ENCODE measurements at regions not wholly inside any gene's neighbourhood (a gene's known extent, or its start where the extent isn't known, plus 50 kb on each side); places are given as distances from the start of the nearest gene placed in this dataset.
"Not testable (repeated sequence)": the region's sequence is repeated elsewhere in the genome, so short reads cannot be mapped to it uniquely, and the experiment has no call there.

DNA sequence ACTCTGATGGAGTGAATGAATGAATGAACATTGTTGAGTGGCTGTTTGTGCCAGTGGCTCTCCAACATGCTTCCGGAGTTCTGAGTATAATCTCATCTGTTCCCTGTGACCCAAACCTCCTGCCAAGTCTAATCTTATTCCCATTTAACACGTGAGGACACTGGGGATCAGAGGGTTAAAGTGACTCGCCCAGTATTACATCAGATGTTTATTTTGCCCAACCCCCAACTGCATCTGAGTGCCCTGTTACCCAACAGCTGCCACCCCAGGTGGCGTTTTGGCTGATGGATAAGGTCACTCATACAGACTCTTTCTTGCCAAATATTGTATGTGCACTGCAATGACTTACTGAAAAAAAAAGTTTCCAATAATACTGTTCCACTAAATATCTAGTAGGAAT lies 210.9 kb downstream of the EXOC5 start:
- no peaks in the 10 kb centered on the region for H3K36me3 Mint-ChIP-seq
- peaks cover 4% of the 10 kb centered on the region for H3K27me3 Mint-ChIP-seq
- CTCF ChIA-PET: interaction anchor here (1.4 kb wide), 1 partner anchor 10 kb away, joined by 3 read pairs; no protein-coding TSS in a partner anchor
- H3K9me3 Mint-ChIP-seq: no peaks in the 10 kb centered on the region
- no peak overlapping the region for H3K4me3 Mint-ChIP-seq
- POLR2A ChIA-PET: no interaction called here
- no peak overlapping the region for H3K27ac Mint-ChIP-seq
- no peak for DNase-seq
- H3K4me1 Mint-ChIP-seq (ENCODE audit: low read depth): peaks cover 32% of the 10 kb centered on the region
- intact Hi-C loops (cut with micrococcal nuclease): no loop called here

- intact Hi-C loops (cut with micrococcal nuclease): not testable (repeated sequence)
These were observed 212.2 kb downstream of the EXOC5 start for GRCh38 chr14:57056522-57056921.

DNA sequence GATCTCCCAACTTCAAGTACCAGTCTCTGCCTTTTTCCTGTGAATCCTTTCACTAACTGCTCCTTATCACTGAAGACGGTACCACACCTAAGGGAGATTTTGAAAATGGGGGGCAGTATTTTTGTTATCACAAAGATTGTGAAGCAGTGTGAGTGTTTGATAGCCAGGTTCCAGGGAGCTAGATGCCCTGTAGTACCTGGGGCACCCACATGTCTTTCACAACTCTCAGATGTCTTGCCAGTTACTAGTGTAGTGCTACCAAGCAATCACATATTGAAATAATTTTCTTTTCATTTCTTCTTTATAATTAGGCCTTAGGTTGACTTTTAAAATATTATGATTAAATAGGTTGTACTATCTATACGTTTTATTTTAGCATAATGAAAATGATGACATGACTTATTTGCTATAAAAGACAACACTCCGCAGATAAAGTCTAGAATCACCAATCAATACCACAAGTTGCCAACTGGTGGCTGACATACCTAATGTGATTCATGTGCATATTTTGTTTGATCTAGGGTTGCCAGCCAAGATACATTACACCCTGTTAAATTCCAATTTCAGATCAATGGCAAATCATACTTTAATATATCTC lies 215.9 kb downstream of the EXOC5 start:
- Mint-ChIP-seq H3K4me1 (ENCODE audit: low read depth) (no peaks in the 10 kb centered on the region), H3K27ac (no peak overlapping the region), H3K36me3 (no peaks in the 10 kb centered on the region), H3K4me3 (no peak overlapping the region), H3K9me3 (no peaks in the 10 kb centered on the region), H3K27me3 (peaks cover 8% of the 10 kb centered on the region)
- POLR2A ChIA-PET: no interaction called here
- intact Hi-C loops (cut with micrococcal nuclease): no loop called here
- no peak for DNase-seq
- CTCF ChIA-PET: no interaction called here

More at GRCh38 chr14:57056522-57056921, 212.2 kb downstream of the EXOC5 start:
- H3K27me3 Mint-ChIP-seq, H3K9me3 Mint-ChIP-seq, H3K27ac Mint-ChIP-seq, CTCF ChIA-PET, DNase-seq, H3K4me3 Mint-ChIP-seq, POLR2A ChIA-PET, H3K36me3 Mint-ChIP-seq: not testable (repeated sequence)
- H3K4me1 Mint-ChIP-seq (ENCODE audit: low read depth): peaks cover 27% of the 10 kb centered on the region

- Mint-ChIP-seq H3K4me3 (no peak overlapping the region), H3K27ac (no peak overlapping the region), H3K36me3 (no peaks in the 10 kb centered on the region), H3K4me1 (ENCODE audit: low read depth) (no peaks in the 10 kb centered on the region), H3K27me3 (peaks cover 8% of the 10 kb centered on the region), H3K9me3 (no peaks in the 10 kb centered on the region)
- ChIA-PET CTCF (no interaction called here), POLR2A (no interaction called here)
- intact Hi-C loops (cut with micrococcal nuclease): no loop called here
- no peak for DNase-seq
These were observed 217.1 kb downstream of the EXOC5 start for GRCh38 chr14:57051633-57052032.

DNA sequence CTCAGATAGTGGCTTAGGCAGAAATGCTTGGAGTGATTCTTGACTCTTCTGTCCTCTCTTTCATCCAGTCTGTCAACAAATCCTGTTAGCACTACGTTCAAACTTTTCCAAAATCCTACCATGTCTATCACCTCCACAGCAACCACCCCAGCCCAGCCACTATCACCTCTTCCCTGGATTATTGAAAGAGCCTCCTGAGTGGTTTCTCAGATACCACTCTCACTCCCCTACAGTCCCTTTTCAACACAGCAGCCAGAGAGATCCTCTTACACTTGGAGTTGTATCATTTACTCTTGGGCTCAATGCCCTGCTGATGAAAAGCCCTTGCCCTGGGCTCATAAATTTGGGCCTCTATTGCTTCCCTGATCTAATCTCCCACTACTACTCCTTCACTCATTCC lies 218.9 kb downstream of the EXOC5 start:
- no peaks in the 10 kb centered on the region for H3K36me3 Mint-ChIP-seq
- no peak overlapping the region for H3K4me3 Mint-ChIP-seq
- no peaks in the 10 kb centered on the region for H3K9me3 Mint-ChIP-seq
- no peak overlapping the region for H3K27ac Mint-ChIP-seq
- ChIA-PET POLR2A (no interaction called here), CTCF (no interaction called here)
- no peaks in the 10 kb centered on the region for H3K4me1 Mint-ChIP-seq (ENCODE audit: low read depth)
- no peak for DNase-seq
- intact Hi-C loops (cut with micrococcal nuclease): no loop called here
- H3K27me3 Mint-ChIP-seq: peaks cover 8% of the 10 kb centered on the region

GRCh38 chr14:57046175-57046574 lies 222.5 kb downstream of the EXOC5 start:
- CTCF ChIA-PET: no interaction called here
- DNase-seq: no peak
- Mint-ChIP-seq H3K9me3 (no peaks in the 10 kb centered on the region), H3K4me1 (ENCODE audit: low read depth) (no peaks in the 10 kb centered on the region), H3K36me3 (no peaks in the 10 kb centered on the region), H3K4me3 (no peak overlapping the region), H3K27ac (no peak overlapping the region), H3K27me3 (peaks cover 4% of the 10 kb centered on the region)
- POLR2A ChIA-PET: no interaction called here
- intact Hi-C loops (cut with micrococcal nuclease): no loop called here

GRCh38 chr14:57044101-57044973 lies 224.4 kb downstream of the EXOC5 start:
- H3K27ac Mint-ChIP-seq; H3K36me3 Mint-ChIP-seq; H3K27me3 Mint-ChIP-seq; DNase-seq; intact Hi-C loops (cut with micrococcal nuclease); POLR2A ChIA-PET; CTCF ChIA-PET; H3K4me1 Mint-ChIP-seq (ENCODE audit: low read depth); H3K9me3 Mint-ChIP-seq; H3K4me3 Mint-ChIP-seq: not testable (repeated sequence)

DNA sequence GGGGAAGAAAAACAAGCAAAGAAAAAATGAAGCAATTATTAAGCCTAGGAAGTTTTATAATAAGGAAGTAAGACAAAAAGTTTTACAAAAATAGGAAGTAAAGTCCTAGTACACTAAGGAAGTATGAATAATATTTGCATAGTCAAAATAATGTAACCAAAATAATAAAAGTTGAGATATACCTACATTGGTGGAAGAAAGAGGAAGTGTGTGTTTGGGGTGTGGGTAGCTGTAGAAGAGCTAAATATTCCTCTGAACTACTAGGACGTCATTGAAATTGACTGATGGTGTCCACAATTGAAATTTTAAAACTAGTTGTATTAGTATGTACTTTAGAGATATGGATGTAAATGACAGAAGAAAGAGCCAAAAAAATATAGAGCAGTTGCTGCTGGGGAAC lies 228.4 kb upstream of the OTX2 start:
- H3K4me1 Mint-ChIP-seq (ENCODE audit: low read depth): no peaks in the 10 kb centered on the region

DNA sequence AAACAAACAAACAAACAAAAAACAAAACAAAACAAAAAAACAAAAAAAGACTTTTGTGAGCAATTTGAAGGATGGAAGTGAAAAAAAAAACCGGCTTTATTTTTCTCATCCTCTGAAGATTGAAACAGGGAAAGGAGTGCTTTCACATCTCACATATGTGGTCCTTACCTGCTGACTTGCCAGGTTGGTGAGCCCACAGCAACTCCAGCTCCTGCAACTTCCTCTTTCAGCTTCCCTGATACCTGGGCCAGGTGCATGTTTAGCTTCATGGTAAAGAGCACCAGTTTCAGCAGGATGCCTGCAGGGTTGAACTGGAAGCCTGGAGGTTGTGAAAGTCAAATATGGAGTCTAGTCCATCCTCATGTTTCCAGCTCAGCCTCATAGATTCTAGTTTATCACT lies 221.2 kb upstream of the OTX2 start:
- intact Hi-C loops (cut with micrococcal nuclease): no loop called here
- Mint-ChIP-seq H3K4me1 (ENCODE audit: low read depth) (no peaks in the 10 kb centered on the region), H3K36me3 (no peaks in the 10 kb centered on the region), H3K9me3 (peaks cover 10% of the 10 kb centered on the region), H3K4me3 (no peak overlapping the region), H3K27ac (no peak overlapping the region), H3K27me3 (peaks cover 6% of the 10 kb centered on the region)
- ChIA-PET CTCF (no interaction called here), POLR2A (no interaction called here)
- no peak for DNase-seq

More for the DNA sequence above, 228.4 kb upstream of the OTX2 start:
- H3K36me3 Mint-ChIP-seq: no peaks in the 10 kb centered on the region
- H3K27me3 Mint-ChIP-seq: peaks cover 5% of the 10 kb centered on the region
- H3K27ac Mint-ChIP-seq: no peak overlapping the region
- no peak overlapping the region for H3K4me3 Mint-ChIP-seq
- POLR2A ChIA-PET: no interaction called here
- CTCF ChIA-PET: no interaction called here
- DNase-seq: no peak
- intact Hi-C loops (cut with micrococcal nuclease): no loop called here
- no peaks in the 10 kb centered on the region for H3K9me3 Mint-ChIP-seq

DNA sequence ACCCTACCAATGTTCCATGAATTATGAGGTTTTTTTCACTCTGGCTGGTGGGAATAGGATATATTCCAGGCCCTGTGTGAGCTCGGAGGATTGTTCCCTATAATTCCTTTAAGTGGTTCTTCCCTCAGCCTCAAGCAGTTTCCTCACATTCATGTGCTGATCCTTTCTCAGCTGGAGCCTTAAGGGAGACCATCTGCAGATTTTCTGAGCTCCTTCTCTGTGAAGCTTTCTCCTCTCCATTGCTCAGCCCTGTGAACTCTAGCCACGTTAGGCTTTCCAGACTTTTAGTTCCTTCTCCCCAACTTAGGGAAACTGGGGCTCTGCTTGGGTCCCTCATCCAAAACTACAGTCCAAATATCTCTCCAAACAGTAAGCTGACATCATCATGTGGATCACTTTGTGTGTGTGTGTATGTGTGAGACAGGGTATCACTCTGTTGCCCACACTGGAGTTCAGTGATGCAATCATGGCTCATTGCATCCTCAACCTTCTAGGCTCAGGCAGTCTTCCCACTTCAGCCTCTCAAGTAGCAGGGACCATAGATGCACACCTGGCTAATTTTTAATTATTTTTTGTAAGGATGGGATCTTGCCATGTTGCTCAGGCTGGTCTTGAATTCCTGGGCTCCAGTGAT lies 219.5 kb upstream of the OTX2 start:
- H3K9me3 Mint-ChIP-seq: peaks cover 10% of the 10 kb centered on the region
- CTCF ChIA-PET: no interaction called here
- H3K27me3 Mint-ChIP-seq: peaks cover 6% of the 10 kb centered on the region
- no peak overlapping the region for H3K4me3 Mint-ChIP-seq
- intact Hi-C loops (cut with micrococcal nuclease): no loop called here
- no peak for DNase-seq
- no peaks in the 10 kb centered on the region for H3K4me1 Mint-ChIP-seq (ENCODE audit: low read depth)
- no peak overlapping the region for H3K27ac Mint-ChIP-seq
- H3K36me3 Mint-ChIP-seq: no peaks in the 10 kb centered on the region
- POLR2A ChIA-PET: no interaction called here

GRCh38 chr14:57025456-57025855 lies 215.2 kb upstream of the OTX2 start:
- no peaks in the 10 kb centered on the region for H3K36me3 Mint-ChIP-seq
- no peaks in the 10 kb centered on the region for H3K27me3 Mint-ChIP-seq
- CTCF ChIA-PET: no interaction called here
- H3K9me3 Mint-ChIP-seq: peaks cover under 1% of the 10 kb centered on the region
- H3K4me1 Mint-ChIP-seq (ENCODE audit: low read depth): no peaks in the 10 kb centered on the region
- DNase-seq: no peak
- H3K27ac Mint-ChIP-seq: no peak overlapping the region
- POLR2A ChIA-PET: no interaction called here
- no peak overlapping the region for H3K4me3 Mint-ChIP-seq
- intact Hi-C loops (cut with micrococcal nuclease): no loop called here

- peaks cover 1% of the 10 kb centered on the region for H3K27me3 Mint-ChIP-seq
- H3K4me1 Mint-ChIP-seq (ENCODE audit: low read depth): no peaks in the 10 kb centered on the region
- ChIA-PET POLR2A (no interaction called here), CTCF (interaction anchor here (0.6 kb wide), 1 partner anchor 15 kb away, joined by 3 read pairs; no protein-coding TSS in a partner anchor)
- intact Hi-C loops (cut with micrococcal nuclease): no loop called here
- no peak overlapping the region for H3K4me3 Mint-ChIP-seq
- DNase-seq: no peak
- H3K9me3 Mint-ChIP-seq: no peaks in the 10 kb centered on the region
- no peaks in the 10 kb centered on the region for H3K36me3 Mint-ChIP-seq
- no peak overlapping the region for H3K27ac Mint-ChIP-seq
These were observed 212.3 kb upstream of the OTX2 start for GRCh38 chr14:57022608-57023007.

GRCh38 chr14:57018065-57018464 lies 207.8 kb upstream of the OTX2 start:
- ChIA-PET POLR2A (no interaction called here), CTCF (no interaction called here)
- Mint-ChIP-seq H3K36me3 (peaks cover 3% of the 10 kb centered on the region), H3K27me3 (peaks cover 1% of the 10 kb centered on the region), H3K4me1 (ENCODE audit: low read depth) (no peaks in the 10 kb centered on the region), H3K9me3 (peaks cover 10% of the 10 kb centered on the region), H3K27ac (no peak overlapping the region), H3K4me3 (no peak overlapping the region)
- no peak for DNase-seq
- intact Hi-C loops (cut with micrococcal nuclease): no loop called here

All from activated CD4-positive, alpha-beta memory T cell treated with anti-CD3 and anti-CD28 coated beads for 36 hours (primary cell).